Kasumi-1 (cell line): ENCODE measurements at regions not wholly inside any gene's neighbourhood (a gene's known extent, or its start where the extent isn't known, plus 50 kb on each side); places are given as distances from the start of the nearest gene placed in this dataset.

Source experiments
- DNase-seq, 2 experiments: peaks; one replicate each; lab custom pipeline; 2025; lab: John Stamatoyannopoulos, UW

DNA sequence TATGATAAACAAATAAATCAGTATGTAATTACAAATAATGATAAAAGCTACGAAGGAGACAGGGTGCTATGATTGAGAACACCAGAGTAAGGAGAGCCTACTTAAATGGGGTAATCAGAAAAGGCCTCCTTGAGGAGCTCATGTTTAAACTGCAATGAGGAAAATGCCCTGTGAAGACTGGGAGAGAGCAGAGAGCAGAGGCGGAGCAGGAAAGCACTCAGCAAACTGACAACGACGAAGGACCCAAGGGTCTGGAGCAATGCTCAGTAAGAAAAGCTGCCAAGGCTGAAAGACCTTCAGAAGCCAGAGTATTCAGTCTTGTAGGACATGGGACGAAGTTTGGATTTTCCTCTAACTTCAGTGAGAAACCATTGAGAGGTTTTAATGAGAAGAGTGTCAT lies 114.2 kb upstream of the PLEKHA5 start:
- DNase-seq: no peak

GRCh38 chr12:19018302-19018970 lies 111.1 kb upstream of the PLEKHA5 start:
- no peak for DNase-seq

DNA sequence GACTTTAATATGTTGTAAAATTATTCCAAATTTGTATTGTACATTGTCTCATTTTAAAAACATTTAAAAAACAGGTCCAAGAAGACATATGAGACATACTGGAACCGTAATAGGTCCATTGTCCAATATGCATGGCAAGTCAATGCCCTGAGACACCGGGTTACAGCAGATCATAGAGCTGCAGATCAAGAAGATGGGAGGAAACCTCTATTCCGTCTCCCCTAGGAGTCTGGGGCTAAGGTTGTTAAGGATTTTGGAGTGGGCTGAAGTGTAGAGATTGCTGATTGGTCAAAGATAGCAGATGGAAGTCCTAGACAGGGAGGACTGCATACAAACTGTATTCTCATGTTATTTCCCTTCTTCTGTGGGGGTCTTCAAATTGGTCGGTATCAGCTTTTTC lies 108.3 kb upstream of the PLEKHA5 start:
- DNase-seq: no peak

DNA sequence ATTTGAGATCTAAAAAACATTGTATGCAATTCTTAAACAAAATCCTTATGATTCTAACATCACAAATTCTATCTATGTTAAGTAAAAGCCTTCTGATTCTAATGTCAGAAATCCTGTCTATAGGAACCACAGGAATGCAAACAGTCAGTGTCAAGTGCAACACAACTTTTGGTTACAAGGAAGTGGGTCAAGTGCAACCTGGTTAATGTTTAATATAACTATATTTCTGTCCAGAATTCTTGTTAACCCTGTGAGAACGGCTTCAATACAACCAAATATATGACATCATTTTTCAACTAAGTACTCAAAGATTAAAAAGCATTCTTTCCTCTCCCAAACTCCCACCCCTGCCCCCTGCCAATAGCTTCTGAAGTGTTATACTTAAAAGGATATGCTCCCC lies 107.9 kb upstream of the PLEKHA5 start:
- DNase-seq: no peak

DNA sequence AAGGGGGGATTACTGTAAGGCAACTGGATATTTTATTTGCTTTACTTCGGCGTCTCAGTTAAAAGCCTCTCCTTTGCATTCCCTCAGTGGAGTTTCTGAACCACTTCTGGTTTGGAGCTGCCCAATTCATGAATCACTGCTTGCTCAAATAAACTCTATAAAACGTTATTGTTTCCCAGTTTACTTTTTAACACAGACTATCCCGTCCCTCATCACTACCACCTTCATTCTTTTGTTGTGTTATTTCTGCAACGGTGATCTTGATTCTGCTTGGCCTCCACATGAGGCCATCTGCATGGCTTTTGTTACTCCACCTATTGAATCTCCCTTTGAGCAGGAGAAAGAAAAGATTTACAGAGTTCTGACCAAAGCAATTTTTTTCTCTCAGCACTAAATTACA lies 104.0 kb upstream of the PLEKHA5 start:
- DNase-seq: no peak

GRCh38 chr12:19026034-19026433 lies 103.5 kb upstream of the PLEKHA5 start:
- no peak for DNase-seq

DNA sequence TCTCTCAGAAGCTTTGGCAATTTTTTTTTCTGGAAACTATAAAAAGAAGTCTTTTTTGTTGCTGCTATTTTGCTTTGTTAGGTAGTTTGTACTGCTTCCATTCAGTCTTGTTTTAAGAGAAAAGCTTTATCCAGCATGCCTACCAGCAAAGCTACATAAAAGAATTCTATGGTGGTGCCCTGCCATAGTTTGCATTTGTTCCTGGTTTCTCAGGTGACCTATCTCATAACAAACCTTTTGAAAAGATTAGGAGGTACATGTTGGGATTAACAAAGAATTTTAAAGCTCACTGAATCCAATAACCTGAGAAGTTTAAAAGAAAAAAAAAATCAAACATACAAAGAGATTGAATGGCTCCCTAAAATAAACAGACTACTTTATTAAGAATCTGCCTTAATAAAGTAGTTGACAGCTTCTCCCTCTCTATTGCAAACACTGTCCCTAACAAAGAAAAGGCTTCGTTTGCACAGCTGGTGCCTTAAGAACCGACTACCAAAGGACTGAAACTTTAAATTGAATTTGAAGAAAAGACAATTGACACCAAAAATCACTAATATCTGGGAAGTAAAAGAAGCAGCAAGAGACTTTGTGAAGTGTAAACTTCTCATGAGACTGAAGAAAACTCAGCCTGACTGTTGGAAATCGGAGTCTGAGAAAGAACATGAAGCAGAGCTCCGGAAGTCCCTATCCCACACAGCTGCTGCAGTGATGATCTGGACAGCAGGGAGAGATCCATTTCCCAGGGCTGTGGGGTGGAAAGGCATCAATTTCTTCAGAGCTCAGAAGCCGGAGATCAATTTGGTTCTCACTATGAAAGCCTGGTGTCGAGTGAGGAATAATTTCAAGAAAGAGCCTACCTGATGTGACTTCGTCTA lies 102.7 kb upstream of the PLEKHA5 start:
- DNase-seq: no peak

GRCh38 chr12:19030180-19030579 lies 99.4 kb upstream of the PLEKHA5 start:
- DNase-seq: no peak

DNA sequence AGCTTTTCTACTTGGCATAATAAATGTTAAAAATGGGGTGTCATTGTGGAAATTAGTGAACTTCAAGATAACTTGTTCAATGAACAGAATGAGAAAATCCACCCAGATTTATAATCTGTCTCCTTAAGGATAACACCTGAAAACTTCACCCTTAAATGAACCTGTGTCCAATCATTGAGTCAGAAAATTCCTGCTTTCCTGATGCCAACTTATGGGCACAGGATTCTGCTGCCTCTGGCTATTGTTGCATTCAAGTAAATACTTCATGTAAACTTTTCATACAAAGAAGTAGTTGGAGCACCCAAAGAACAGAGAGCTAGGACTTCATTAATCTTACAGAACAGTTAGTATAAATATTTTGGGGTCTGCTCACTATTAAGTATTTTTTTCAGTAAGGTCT lies 98.9 kb upstream of the PLEKHA5 start:
- DNase-seq: no peak

DNA sequence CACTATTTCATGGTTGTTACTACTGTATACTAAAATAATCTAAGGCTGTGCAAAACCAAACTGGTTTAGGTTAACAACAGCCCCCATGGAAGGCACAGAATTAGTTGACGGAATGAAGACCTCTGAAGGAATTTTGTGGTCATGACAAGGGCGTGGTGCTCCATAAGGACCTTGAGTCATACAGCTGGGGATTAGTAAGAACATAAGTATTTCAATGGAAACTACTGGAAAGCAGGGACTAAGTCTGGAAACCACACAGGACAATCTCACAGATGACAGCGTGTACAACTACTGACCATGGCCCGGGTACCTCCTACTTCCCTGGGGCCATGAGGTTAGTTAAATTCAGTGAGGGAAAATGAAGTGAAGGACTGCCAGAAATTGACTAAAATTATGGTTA lies 98.5 kb upstream of the PLEKHA5 start:
- no peak for DNase-seq

DNA sequence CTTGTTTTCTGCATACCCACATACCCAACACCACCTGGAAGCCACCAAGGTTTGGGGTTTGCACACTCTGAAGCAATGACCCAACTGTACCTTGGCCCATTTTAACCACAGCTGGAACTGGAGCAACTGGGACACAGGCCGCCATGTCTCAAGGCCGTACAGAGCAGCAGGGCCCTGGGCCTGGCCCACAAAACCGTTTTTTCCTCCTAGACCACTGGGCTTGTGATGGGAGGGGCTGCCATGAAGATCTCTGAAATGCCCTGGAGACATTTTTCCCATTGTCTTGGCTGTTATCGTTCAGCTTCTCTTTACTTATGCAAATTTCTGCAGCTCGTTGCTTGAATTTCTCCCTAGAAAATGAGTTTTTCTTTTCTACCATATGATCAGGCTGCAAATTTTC lies 96.7 kb upstream of the PLEKHA5 start:
- no peak for DNase-seq

DNA sequence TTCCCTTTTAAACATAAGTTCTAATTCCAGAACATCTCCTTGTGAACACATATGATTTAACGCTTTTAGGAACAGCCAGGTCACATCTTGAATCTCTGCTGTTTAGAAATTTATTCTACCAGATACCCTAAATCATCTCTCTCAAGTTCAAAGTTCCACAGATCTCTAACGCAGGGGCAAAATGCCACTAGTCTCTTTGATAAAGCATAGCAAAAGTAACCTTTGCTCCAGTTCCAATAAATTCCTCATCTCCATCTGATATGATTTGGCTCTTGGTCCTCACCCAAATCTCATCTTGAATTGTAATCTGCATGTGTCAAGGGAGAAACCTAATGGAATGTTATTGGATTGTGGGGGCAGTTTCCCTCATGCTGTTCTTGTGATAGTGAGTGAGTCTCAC lies 96.3 kb upstream of the PLEKHA5 start:
- no peak for DNase-seq

GRCh38 chr12:19034937-19035336 lies 94.6 kb upstream of the PLEKHA5 start:
- no peak for DNase-seq

- DNase-seq: no peak
These were observed 94.0 kb upstream of the PLEKHA5 start for GRCh38 chr12:19035536-19035935.

DNA sequence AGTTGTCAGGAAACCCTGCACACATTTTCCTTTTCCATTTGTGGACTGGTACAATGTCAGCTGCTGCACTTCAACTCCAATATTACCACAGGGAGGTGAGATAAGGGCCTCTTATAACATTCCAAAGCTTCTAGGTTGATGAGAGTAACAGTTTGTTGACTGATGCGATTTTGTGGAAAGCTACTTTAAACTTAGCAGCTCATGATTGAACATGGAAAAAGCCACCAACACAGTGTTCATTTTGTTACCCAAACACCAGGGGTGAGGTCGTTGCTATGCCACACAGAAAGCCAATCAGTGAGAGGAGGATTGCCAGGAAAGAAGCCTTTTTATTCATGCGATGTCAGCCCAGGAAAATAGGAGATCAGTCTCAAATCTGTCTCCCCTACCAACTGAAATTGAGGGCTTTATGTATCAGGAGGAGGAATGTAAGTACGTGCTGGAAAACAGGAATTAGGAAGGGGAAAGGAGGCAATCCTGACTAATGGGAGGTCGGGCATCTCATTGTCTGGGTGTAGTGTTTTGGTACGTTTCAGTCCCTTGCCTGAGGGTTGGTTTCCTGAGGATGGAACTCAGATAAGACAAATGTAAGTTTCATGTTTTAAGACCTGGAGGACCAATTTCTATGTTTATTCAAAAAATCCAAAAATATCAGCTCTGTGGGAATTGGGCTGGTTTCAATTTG lies 92.7 kb upstream of the PLEKHA5 start:
- no peak for DNase-seq

GRCh38 chr12:19038209-19038608 lies 91.3 kb upstream of the PLEKHA5 start:
- no peak for DNase-seq

DNA sequence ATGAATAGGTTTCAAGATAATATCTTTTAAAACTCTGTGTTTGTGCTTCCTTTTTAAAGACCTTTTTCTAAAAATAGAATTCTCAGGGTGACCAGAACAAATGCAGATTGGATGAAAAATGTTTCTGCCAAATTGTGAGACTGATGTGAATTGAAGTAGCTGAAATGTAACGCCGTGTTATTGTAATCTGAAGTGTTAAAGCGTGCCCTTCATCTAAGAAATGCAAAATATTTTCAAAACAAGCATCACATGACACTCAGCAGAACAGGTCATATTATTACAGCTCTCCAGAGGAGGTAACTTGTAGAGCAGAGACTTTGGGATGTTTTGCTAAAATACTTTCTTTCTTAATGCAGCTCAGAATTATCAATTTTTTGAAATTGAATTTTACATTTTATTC lies 90.0 kb upstream of the PLEKHA5 start:
- DNase-seq: no peak

GRCh38 chr12:19042221-19042620 lies 87.3 kb upstream of the PLEKHA5 start:
- no peak for DNase-seq

DNA sequence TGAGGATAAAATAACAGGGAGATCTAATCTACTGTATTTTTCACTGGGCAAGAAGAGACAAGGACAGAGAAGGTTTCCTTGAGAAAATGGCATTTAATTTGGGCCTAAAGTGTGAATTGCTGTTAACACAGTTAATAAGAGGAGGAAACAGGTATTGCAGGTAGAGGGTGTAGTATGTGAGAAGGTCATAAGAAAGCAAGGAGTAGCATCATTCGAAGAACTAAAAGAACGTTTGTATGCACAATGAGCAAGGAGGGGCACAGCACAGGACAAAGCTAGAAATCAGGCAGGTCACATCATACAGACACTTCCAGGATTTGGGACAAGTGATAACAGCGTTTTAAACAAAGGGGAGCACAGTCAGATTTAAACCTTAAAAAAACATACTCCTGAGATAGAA lies 85.1 kb upstream of the PLEKHA5 start:
- no peak for DNase-seq

GRCh38 chr12:19044891-19045290 lies 84.6 kb upstream of the PLEKHA5 start:
- no peak for DNase-seq

GRCh38 chr12:19045426-19045825 lies 84.1 kb upstream of the PLEKHA5 start:
- DNase-seq: no peak

DNA sequence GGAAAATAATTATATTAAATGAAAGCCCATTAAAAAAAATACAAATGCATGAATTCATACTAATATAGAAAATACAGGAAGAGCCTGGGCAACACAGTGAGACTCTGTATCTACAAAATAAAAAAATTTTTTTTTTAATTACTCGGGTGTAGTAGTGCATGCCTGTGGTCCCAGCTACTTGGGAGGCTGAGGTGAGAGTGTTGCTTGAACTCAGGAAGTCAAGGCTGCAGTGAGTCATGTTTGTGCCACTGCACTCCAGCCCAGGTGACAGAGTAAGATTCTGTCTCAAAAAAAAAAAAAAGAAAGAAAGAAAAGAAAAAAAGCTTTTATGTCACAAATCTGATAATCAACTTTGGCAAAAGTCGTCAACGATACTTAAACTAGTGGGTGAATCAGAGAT lies 80.6 kb upstream of the PLEKHA5 start:
- no peak for DNase-seq

DNA sequence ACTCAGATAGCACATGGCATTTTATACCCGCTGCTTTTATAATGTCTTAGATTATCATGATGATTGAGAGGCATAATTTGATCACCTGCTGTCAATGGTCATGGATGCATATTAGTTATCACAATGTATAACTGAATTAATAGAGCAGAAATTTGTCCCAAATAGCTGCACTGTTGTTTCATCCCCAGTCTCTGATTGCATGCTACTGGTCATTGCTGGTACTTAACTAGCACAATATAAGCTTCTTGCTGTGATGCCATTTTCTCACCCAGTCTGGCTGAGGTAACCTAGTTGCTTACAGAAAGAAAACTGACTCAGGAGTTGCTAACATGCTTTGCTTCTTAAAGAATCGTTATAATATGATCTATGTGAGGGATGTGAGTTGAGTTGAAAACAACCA lies 76.8 kb upstream of the PLEKHA5 start:
- DNase-seq: no peak
